Caco-2 (cell line): ENCODE measurements at regions not wholly inside any gene's neighbourhood (a gene's known extent, or its start where the extent isn't known, plus 50 kb on each side); places are given as distances from the start of the nearest gene placed in this dataset.

ENCODE experiments used
- BruUV-seq: library from RNA; stranded (reverse); fragments of 400-500 nt; replicated peaks from 2 replicates; lab custom pipeline; 2021; lab: Mats Ljungman, UMichigan
- CTCF ChIA-PET: fragments of 300-600 bp; sonication (Branson Sonifier 250); formaldehyde crosslinking; loops from one replicate; lab custom pipeline; 2022; ENCODE audit warnings: antibody characterized with exemption; lab: Charles Lee
- POLR2A ChIA-PET: fragments of 300-600 bp; sonication (Branson Sonifier 250); formaldehyde crosslinking; loops from one replicate; lab custom pipeline; 2022; ENCODE audit warnings: antibody characterized with exemption; lab: Charles Lee
- DNase-seq, 2 experiments: peaks; one replicate each; pipeline versions ENCODE4 v3.0.0 to v3.0.0-alpha.2; 2020 to 2022
- H3K27me3 ChIP-seq: replicated peaks from 2 replicates; pipeline ENCODE4 v1.6.0; 2011; ENCODE audit warnings: low read length; ENCODE audit not compliant: control insufficient read depth, insufficient read depth
- H3K36me3 ChIP-seq: 2 replicates; pipeline ENCODE4 v1.5.1; 2011; ENCODE audit warnings: low read length; ENCODE audit not compliant: control insufficient read depth, insufficient read depth
- H3K4me1 ChIP-seq: fragments of 250-450 bp; sonication (Bioruptor Pico); 2 replicates; pipeline ENCODE4 v1.5.1; 2020; ENCODE audit warnings: mild to moderate bottlenecking
- H3K4me3 ChIP-seq: 2 replicates; pipeline ENCODE4 v1.5.1; 2011; ENCODE audit warnings: low read depth, mild to moderate bottlenecking, control low read depth, low read length
- H3K9me3 ChIP-seq: fragments of 250-450 bp; sonication (Bioruptor Pico); 2 replicates; pipeline ENCODE4 v1.5.1; 2020; ENCODE audit warnings: mild to moderate bottlenecking, moderate library complexity
- H3K27ac Mint-ChIP-seq: one replicate; pipeline ENCODE4 v1.8.0; 2022; ENCODE audit warnings: mixed read lengths; ENCODE audit not compliant: unreplicated experiment
- H3K27me3 Mint-ChIP-seq: one replicate; pipeline ENCODE4 v1.8.0; 2022; ENCODE audit warnings: mixed read lengths; ENCODE audit not compliant: insufficient read depth, unreplicated experiment
- H3K36me3 Mint-ChIP-seq: one replicate; pipeline ENCODE4 v1.8.0; 2022; ENCODE audit warnings: mild to moderate bottlenecking, mixed read lengths; ENCODE audit not compliant: insufficient read depth, unreplicated experiment
- H3K4me1 Mint-ChIP-seq: one replicate; pipeline ENCODE4 v1.8.0; 2022; ENCODE audit warnings: low read depth, mixed read lengths; ENCODE audit not compliant: unreplicated experiment
- H3K4me3 Mint-ChIP-seq: one replicate; pipeline ENCODE4 v1.8.0; 2022; ENCODE audit warnings: mild to moderate bottlenecking, moderate library complexity, mixed read lengths; ENCODE audit not compliant: unreplicated experiment
- H3K9me3 Mint-ChIP-seq: one replicate; pipeline ENCODE4 v1.8.0; 2022; ENCODE audit warnings: mixed read lengths; ENCODE audit not compliant: unreplicated experiment
- CTCF ChIP-seq, 2 experiments: fragments of 200-600 bp in 1 of 2; IDR thresholded peaks; 1 replicate in 1 of 2; 2 replicates in 1 of 2; pipeline versions ENCODE4 v1.5.1 to v1.8.0; 2011 to 2022; ENCODE audit warnings: antibody characterized with exemption in 1 of 2, control low read depth in 1 of 2, inconsistent platforms in 1 of 2, low read depth in 1 of 2, low read length in 1 of 2, mild to moderate bottlenecking in 1 of 2, moderate library complexity in 1 of 2; ENCODE audit not compliant: insufficient read depth in 1 of 2, severe bottlenecking in 1 of 2, unreplicated experiment in 1 of 2
- intact Hi-C: fragments of 100-400 bp; cut with micrococcal nuclease; formaldehyde crosslinking; loops from one replicate; pipeline ENCODE4 v1.10.0; 2022; ENCODE audit not compliant: unreplicated experiment

- Mint-ChIP-seq H3K27me3 (no peaks in the 10 kb centered on the region), H3K27ac (no peak overlapping the region), H3K4me1 (no peaks in the 10 kb centered on the region), H3K36me3 (no peaks in the 10 kb centered on the region), H3K9me3 (no peaks in the 10 kb centered on the region), H3K4me3 (no peak overlapping the region)
- H3K4me3 ChIP-seq: no peak overlapping the region
- H3K4me1 ChIP-seq: no peaks in the 10 kb centered on the region
- BruUV-seq: no TSS peak
- TF ChIP-seq CTCF (IDR thresholded peaks at IDR 0.05; ENCODE audit: insufficient read depth in 1 of 2, low read depth in 1 of 2, low read length in 1 of 2, severe bottlenecking in 1 of 2, unreplicated experiment in 1 of 2): no peak
- DNase-seq: no peak
- no peaks in the 10 kb centered on the region for H3K27me3 ChIP-seq
- no peaks in the 10 kb centered on the region for H3K9me3 ChIP-seq
- intact Hi-C loops: no loop called here
- CTCF ChIA-PET: no interaction called here
- no peaks in the 10 kb centered on the region for H3K36me3 ChIP-seq
- POLR2A ChIA-PET: no interaction called here
Observed at GRCh38 chr4:92182006-92182735, 121.6 kb upstream of the GRID2 start.

- no peaks in the 10 kb centered on the region for H3K4me1 Mint-ChIP-seq
- intact Hi-C loops: no loop called here
- Histone ChIP-seq H3K4me1 (no peaks in the 10 kb centered on the region), H3K36me3 (no peaks in the 10 kb centered on the region), H3K9me3 (no peaks in the 10 kb centered on the region), H3K4me3 (no peak overlapping the region), H3K27me3 (no peaks in the 10 kb centered on the region)
- no peak overlapping the region for H3K27ac Mint-ChIP-seq
- H3K4me3 Mint-ChIP-seq: no peak overlapping the region
- H3K9me3 Mint-ChIP-seq: no peaks in the 10 kb centered on the region
- H3K36me3 Mint-ChIP-seq: no peaks in the 10 kb centered on the region
- TF ChIP-seq CTCF (IDR thresholded peaks at IDR 0.05; ENCODE audit: insufficient read depth in 1 of 2, low read depth in 1 of 2, low read length in 1 of 2, severe bottlenecking in 1 of 2, unreplicated experiment in 1 of 2): no peak
- ChIA-PET POLR2A (no interaction called here), CTCF (no interaction called here)
- DNase-seq: no peak
- H3K27me3 Mint-ChIP-seq: no peaks in the 10 kb centered on the region
- no TSS peak for BruUV-seq
Observed at GRCh38 chr4:92182736-92183407, 120.9 kb upstream of the GRID2 start.

GRCh38 chr4:92183825-92184224, 119.9 kb upstream of the GRID2 start:
- DNase-seq: no peak
- intact Hi-C loops: no loop called here
- H3K9me3 ChIP-seq: no peaks in the 10 kb centered on the region
- no peaks in the 10 kb centered on the region for H3K36me3 ChIP-seq
- H3K4me1 ChIP-seq: no peaks in the 10 kb centered on the region
- H3K4me3 Mint-ChIP-seq: no peak overlapping the region
- H3K4me1 Mint-ChIP-seq: no peaks in the 10 kb centered on the region
- ChIA-PET POLR2A (no interaction called here), CTCF (no interaction called here)
- H3K36me3 Mint-ChIP-seq: no peaks in the 10 kb centered on the region
- no peak for TF ChIP-seq CTCF (IDR thresholded peaks at IDR 0.05; ENCODE audit: insufficient read depth in 1 of 2, low read depth in 1 of 2, low read length in 1 of 2, severe bottlenecking in 1 of 2, unreplicated experiment in 1 of 2)
- H3K9me3 Mint-ChIP-seq: no peaks in the 10 kb centered on the region
- no peak overlapping the region for H3K27ac Mint-ChIP-seq
- H3K27me3 ChIP-seq: no peaks in the 10 kb centered on the region
- H3K27me3 Mint-ChIP-seq: no peaks in the 10 kb centered on the region
- no peak overlapping the region for H3K4me3 ChIP-seq
- BruUV-seq: no TSS peak
